Choroid plexus epithelial cell (primary cell): ENCODE measurements at regions not wholly inside any gene's neighbourhood (a gene's known extent, or its start where the extent isn't known, plus 50 kb on each side); places are given as distances from the start of the nearest gene placed in this dataset.

Experiments
- DNase-seq: peaks from one replicate; pipeline ENCODE4 v3.0.0-alpha.2; 2010; ENCODE audit warnings: low read depth
- H3K4me3 ChIP-seq: 2 replicates; pipeline ENCODE4 v1.5.1; 2011; ENCODE audit warnings: low read depth, mild to moderate bottlenecking, control low read depth, low read length, moderate library complexity
- TF ChIP-seq, protein P1 (sequence below): conservative IDR thresholded peaks from 2 replicates; pipeline ENCODE4 v1.5.1; 2011; ENCODE audit warnings: low read depth, mild to moderate bottlenecking, control low read depth, inconsistent platforms, low read length, moderate library complexity

DNA sequence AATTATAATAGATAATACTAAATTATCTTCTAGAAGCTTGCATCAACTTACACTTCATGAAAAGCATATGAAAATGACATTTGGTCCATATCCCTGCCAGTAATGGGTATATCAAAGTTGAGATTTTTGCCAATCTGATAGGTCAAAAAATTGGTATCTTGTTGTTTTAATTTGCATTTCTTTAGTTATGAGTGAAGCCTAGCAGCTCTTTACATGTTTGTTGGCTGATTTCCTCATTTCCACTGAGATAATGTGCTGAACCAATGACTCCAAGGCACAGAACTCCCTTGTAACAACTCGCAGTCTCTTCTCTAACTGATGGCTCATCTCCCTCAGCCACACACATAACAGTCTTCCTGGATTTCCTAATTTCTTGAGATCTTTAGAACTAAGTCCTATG is 175.3 kb upstream of the SESN3 start:
- no peak for DNase-seq
- H3K4me3 ChIP-seq, result no peak overlapping the region
- TF ChIP-seq, protein P1, sequence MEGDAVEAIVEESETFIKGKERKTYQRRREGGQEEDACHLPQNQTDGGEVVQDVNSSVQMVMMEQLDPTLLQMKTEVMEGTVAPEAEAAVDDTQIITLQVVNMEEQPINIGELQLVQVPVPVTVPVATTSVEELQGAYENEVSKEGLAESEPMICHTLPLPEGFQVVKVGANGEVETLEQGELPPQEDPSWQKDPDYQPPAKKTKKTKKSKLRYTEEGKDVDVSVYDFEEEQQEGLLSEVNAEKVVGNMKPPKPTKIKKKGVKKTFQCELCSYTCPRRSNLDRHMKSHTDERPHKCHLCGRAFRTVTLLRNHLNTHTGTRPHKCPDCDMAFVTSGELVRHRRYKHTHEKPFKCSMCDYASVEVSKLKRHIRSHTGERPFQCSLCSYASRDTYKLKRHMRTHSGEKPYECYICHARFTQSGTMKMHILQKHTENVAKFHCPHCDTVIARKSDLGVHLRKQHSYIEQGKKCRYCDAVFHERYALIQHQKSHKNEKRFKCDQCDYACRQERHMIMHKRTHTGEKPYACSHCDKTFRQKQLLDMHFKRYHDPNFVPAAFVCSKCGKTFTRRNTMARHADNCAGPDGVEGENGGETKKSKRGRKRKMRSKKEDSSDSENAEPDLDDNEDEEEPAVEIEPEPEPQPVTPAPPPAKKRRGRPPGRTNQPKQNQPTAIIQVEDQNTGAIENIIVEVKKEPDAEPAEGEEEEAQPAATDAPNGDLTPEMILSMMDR, result no peak

DNA sequence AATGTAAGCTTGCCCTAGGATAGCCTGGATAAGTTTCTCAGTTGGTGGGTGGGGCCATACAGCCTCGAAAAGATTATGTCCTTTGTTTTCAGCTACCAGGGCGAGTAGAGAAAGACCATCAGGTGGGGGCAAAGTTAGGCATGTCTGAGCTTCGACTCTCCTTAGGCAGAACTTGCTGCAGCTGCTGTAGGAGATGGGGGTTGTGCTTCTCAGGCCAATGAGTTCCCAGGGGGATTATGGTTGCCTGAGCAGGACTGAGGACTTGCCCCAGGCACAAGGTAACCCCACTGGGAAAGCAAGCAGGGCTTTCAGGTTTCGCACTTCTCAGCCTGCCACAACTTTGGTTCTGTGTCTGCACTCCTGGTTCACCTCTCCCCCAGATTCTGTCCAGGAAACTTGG is 173.4 kb upstream of the SESN3 start:
- no peak for DNase-seq
- TF ChIP-seq, protein P1, result no peak
- no peak overlapping the region for H3K4me3 ChIP-seq

DNA sequence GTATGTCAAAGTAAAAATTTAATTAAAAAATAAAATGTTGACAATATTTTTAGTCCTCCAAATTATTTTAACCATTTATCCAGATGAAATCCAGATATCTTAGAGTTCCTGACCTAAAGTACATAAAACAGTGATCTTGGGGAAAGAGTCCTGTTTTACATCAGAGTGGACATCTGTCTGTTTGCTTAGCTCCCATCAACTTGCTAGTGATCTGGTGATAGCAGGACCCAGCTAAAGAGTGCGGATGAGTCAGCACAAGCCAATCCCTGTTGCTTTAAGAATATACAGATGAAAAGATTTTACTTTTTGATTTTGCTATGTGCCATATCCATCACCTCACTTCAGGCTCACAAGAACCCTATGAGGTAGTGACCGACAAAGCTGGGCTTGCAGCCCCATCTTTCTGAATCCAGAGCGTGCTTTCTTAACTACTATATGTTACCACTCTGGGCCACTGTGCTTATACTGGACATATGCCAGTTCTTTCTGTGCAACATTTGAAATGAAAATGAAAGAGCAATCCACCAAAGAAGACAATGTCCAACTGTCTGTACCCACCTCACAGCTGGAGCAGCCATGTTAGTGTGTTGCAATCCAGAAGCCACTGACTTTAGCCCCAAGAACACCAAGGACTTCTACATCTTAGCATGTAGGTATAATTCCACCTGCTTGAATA is 167.6 kb upstream of the SESN3 start:
- DNase-seq, result peak; percentile 57

GRCh38 chr11:95392644-95393043 is 161.6 kb upstream of the SESN3 start:
- TF ChIP-seq, protein P1, result no peak
- no peak for DNase-seq
- no peak overlapping the region for H3K4me3 ChIP-seq

More for the DNA sequence above, 167.6 kb upstream of the SESN3 start:
- TF ChIP-seq, protein P1, result no peak
- no peak overlapping the region for H3K4me3 ChIP-seq

DNA sequence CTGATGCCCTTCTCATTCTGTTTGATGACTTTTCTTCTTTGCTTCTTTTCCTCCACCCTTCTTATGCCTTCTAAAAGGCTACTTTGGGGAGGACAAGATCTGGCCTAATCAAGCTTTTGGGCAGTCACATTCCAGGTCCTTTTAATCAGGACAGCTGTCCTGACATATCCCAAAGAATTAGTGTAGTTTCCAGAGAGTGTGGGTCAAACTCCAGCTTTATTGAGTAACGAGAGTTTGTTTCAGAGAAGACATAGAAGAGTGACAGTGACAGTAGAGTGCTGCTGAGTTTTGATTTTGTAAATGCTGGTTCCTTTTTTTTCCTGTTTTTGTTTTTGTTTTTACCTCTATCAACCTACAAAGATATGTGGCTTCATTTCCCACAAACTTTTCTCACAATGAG is 158.4 kb upstream of the SESN3 start:
- TF ChIP-seq, protein P1, result no peak
- no peak for DNase-seq

GRCh38 chr11:95388086-95388485 is 157.1 kb upstream of the SESN3 start:
- no peak for DNase-seq
- TF ChIP-seq, protein P1, result no peak

More for the DNA sequence above, 158.4 kb upstream of the SESN3 start:
- no peak overlapping the region for H3K4me3 ChIP-seq

GRCh38 chr11:95387325-95387724 is 156.3 kb upstream of the SESN3 start:
- TF ChIP-seq, protein P1, result no peak
- no peak for DNase-seq
- H3K4me3 ChIP-seq, result no peak overlapping the region

More at GRCh38 chr11:95388086-95388485, 157.1 kb upstream of the SESN3 start:
- H3K4me3 ChIP-seq, result no peak overlapping the region
